Ishikawa (cell line): ENCODE measurements at regions not wholly inside any gene's neighbourhood (a gene's known extent, or its start where the extent isn't known, plus 50 kb on each side); places are given as distances from the start of the nearest gene placed in this dataset.

Source experiments
- CEBPB ChIP-seq: IDR thresholded peaks from 2 replicates; pipeline ENCODE4 v1.6.1; 2012
- CREB1 ChIP-seq: IDR thresholded peaks from 2 replicates; pipeline ENCODE4 v1.6.1; 2012; ENCODE audit warnings: low read depth
- EGR1 ChIP-seq: IDR thresholded peaks from 2 replicates; pipeline ENCODE4 v1.6.1; 2012
- EP300 ChIP-seq: IDR thresholded peaks from 2 replicates; pipeline ENCODE4 v1.6.1; 2012; ENCODE audit warnings: borderline replicate concordance
- FOXM1 ChIP-seq: IDR thresholded peaks from 2 replicates; pipeline ENCODE4 v1.6.1; 2012; ENCODE audit warnings: low read depth, borderline replicate concordance
- NFIC ChIP-seq: IDR thresholded peaks from 2 replicates; pipeline ENCODE4 v1.6.1; 2012
- RAD21 ChIP-seq: IDR thresholded peaks from 2 replicates; pipeline ENCODE4 v1.6.1; 2012; ENCODE audit warnings: low read depth
- TAF1 ChIP-seq: IDR thresholded peaks from 2 replicates; pipeline ENCODE4 v1.6.1; 2012; ENCODE audit warnings: low read depth, mild to moderate bottlenecking
- TCF12 ChIP-seq: IDR thresholded peaks from 2 replicates; pipeline ENCODE4 v1.6.1; 2012; ENCODE audit warnings: low read depth
- TEAD4 ChIP-seq: IDR thresholded peaks from 2 replicates; pipeline ENCODE4 v1.6.1; 2012
- YY1 ChIP-seq: IDR thresholded peaks from 2 replicates; pipeline ENCODE4 v1.6.1; 2012; ENCODE audit warnings: low read depth
- ZBTB7A ChIP-seq: IDR thresholded peaks from 2 replicates; pipeline ENCODE4 v1.6.1; 2012; ENCODE audit warnings: low read depth
- TF ChIP-seq, protein P1 (sequence below): IDR thresholded peaks from 2 replicates; pipeline ENCODE4 v1.6.1; 2012; ENCODE audit warnings: low read depth, mild to moderate bottlenecking
- TF ChIP-seq, protein P2 (sequence below): IDR thresholded peaks from 2 replicates; pipeline ENCODE4 v1.6.1; 2012
- TF ChIP-seq, protein P3 (sequence below): IDR thresholded peaks from 2 replicates; pipeline ENCODE4 v1.6.1; 2012

DNA sequence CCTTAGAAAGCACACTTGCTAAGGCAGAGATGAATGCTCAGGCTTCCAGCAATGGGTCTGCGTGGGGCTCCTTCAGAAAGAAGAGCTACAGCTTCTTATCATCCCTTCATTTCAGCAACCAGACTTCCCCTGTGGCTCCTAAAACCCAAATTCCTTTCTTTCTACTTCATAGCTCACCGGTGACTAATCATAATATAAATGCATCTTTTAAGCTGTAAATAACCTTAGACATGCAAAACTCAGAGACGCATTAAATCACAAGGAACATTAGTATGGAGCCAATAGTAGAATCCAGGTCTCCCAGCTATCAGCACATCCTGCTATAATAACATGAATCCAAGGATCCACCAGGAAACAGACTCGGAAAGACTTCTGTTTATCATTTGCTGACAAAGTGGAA lies 375.6 kb downstream of the COG6 start:
- TF ChIP-seq CREB1, result no peak
- TF ChIP-seq, protein P1, sequence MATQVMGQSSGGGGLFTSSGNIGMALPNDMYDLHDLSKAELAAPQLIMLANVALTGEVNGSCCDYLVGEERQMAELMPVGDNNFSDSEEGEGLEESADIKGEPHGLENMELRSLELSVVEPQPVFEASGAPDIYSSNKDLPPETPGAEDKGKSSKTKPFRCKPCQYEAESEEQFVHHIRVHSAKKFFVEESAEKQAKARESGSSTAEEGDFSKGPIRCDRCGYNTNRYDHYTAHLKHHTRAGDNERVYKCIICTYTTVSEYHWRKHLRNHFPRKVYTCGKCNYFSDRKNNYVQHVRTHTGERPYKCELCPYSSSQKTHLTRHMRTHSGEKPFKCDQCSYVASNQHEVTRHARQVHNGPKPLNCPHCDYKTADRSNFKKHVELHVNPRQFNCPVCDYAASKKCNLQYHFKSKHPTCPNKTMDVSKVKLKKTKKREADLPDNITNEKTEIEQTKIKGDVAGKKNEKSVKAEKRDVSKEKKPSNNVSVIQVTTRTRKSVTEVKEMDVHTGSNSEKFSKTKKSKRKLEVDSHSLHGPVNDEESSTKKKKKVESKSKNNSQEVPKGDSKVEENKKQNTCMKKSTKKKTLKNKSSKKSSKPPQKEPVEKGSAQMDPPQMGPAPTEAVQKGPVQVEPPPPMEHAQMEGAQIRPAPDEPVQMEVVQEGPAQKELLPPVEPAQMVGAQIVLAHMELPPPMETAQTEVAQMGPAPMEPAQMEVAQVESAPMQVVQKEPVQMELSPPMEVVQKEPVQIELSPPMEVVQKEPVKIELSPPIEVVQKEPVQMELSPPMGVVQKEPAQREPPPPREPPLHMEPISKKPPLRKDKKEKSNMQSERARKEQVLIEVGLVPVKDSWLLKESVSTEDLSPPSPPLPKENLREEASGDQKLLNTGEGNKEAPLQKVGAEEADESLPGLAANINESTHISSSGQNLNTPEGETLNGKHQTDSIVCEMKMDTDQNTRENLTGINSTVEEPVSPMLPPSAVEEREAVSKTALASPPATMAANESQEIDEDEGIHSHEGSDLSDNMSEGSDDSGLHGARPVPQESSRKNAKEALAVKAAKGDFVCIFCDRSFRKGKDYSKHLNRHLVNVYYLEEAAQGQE, result no peak
- no peak for TF ChIP-seq EP300
- no peak for TF ChIP-seq RAD21
- no peak for TF ChIP-seq NFIC
- no peak for TF ChIP-seq EGR1
- TF ChIP-seq FOXM1, result no peak
- TF ChIP-seq YY1, result no peak
- no peak for TF ChIP-seq CEBPB
- no peak for TF ChIP-seq TAF1
- TF ChIP-seq ZBTB7A, result no peak
- TF ChIP-seq TCF12, result no peak
- TF ChIP-seq, protein P2, sequence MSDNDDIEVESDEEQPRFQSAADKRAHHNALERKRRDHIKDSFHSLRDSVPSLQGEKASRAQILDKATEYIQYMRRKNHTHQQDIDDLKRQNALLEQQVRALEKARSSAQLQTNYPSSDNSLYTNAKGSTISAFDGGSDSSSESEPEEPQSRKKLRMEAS, result no peak
- TF ChIP-seq TEAD4, result no peak
- TF ChIP-seq, protein P3, sequence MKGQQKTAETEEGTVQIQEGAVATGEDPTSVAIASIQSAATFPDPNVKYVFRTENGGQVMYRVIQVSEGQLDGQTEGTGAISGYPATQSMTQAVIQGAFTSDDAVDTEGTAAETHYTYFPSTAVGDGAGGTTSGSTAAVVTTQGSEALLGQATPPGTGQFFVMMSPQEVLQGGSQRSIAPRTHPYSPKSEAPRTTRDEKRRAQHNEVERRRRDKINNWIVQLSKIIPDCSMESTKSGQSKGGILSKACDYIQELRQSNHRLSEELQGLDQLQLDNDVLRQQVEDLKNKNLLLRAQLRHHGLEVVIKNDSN, result no peak

DNA sequence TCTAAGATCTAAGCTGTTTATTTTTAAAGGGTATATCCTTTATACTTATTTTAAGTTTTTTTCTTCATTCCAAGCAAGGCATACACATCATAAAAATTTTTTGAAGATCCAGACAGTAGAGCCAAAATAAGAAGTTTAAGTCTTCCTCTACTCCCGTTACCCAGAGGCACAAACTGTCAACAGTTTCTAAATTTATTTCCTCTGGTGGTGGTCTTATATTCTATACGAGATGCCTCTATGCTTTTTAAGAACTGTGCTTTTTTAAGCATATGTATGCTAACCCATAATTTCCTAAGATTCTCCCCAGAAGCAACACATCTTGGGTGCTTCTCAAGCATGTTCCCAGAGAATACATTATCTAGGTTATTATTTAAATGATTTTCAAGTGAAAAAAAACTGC lies 383.6 kb downstream of the COG6 start:
- no peak for TF ChIP-seq CEBPB
- no peak for TF ChIP-seq ZBTB7A
- no peak for TF ChIP-seq RAD21
- TF ChIP-seq YY1, result no peak
- TF ChIP-seq, protein P1, result no peak
- TF ChIP-seq, protein P3, result no peak
- no peak for TF ChIP-seq TAF1
- no peak for TF ChIP-seq TEAD4
- no peak for TF ChIP-seq EP300
- TF ChIP-seq EGR1, result no peak
- TF ChIP-seq CREB1, result no peak
- TF ChIP-seq, protein P2, result no peak

DNA sequence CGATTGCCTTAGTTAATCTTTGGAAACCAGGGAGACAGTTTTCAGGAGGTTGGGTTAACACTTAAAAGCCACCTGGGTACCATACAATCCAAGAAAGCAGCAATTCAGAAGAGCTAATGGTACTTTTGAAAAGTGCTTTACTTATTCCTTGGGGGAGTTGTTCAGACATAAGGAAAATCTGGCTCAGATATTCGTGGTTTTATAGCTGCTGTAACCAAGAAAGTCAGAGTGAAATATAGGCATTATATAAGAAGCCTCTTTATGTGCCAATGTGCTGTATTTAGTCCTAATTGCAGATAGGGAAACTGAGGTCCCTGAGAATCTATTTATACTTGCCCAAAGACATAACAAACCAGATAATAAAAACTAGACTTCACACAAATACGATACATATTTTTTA lies 387.5 kb downstream of the COG6 start:
- TF ChIP-seq TAF1, result no peak
- TF ChIP-seq RAD21, result no peak
- TF ChIP-seq CREB1, result no peak
- no peak for TF ChIP-seq NFIC

DNA sequence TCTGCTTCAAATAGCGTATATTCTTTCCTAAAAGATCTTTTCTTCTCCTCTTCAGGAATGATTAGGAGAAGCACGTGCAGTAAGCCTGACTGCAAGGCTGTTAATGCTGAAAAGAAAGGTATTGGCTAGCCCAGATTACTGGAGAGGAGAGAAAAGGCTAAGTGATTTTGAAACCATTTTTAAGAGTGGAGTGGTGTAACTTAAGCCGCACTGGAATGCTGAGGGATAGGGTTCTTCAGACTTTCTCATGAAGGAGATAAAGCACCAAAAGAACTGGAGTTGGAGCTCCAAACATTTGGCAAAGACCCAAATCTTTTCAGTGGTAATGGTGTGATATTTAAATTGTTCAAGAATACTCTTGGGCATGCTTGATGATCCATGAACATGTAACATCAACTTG lies 388.3 kb downstream of the COG6 start:
- TF ChIP-seq CREB1 (no peak), EGR1 (no peak), TCF12 (no peak), YY1 (no peak), EP300 (no peak)
- TF ChIP-seq, protein P3, result no peak

DNA sequence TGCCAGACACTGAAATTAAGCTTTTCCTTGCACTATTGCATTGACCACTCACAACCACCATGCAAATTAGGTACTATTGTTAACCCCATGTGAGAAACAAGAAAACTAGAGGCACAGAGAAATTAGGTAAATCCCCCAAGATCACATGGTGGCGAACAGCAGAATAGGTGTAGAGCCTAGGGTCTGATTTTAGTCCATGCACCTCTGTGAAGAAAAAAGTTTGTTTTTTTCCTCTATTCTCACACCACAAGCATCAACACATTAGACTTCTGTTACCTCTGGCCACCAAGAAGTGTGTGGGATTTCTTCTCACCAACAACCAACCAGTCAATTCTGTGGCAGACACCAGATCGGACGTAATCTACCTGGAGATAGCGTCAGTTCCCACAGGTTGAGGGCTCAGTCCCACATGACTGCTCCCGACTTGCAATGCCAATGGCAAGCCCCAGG lies 391.9 kb downstream of the COG6 start:
- TF ChIP-seq EGR1 (no peak), FOXM1 (no peak), CEBPB (no peak), NFIC (no peak), YY1 (no peak)
- TF ChIP-seq, protein P1, result no peak
- TF ChIP-seq, protein P3, result no peak
